ENCODE measurements at regions not wholly inside any gene's neighbourhood (a gene's known extent, or its start where the extent isn't known, plus 50 kb on each side); places are given as distances from the start of the nearest gene placed in this dataset.

- peak overlapping the region; percentile 13 to 35; a peak in 3 of 4 replicates for H3K4me2 ChIP-seq (ENCODE audit: insufficient read depth in 1 of 2, low read depth in 2 of 2, low read length in 2 of 2)
- WGBS, 2 experiments (ENCODE audit: extremely low coverage in 1 of 2, insufficient coverage in 1 of 2, insufficient read length in 1 of 2, insufficient replicate concordance in 2 of 2, low coverage in 1 of 2, low lambda C conversion rate in 2 of 2, missing lambda C conversion rate in 1 of 2) = 79% methylated on average over 31 of the region's 35 CpGs; no CpG with 5 or more reads in 1 of the 2 experiments
- no peak for TF ChIP-seq KDM1A (IDR thresholded peaks at IDR 0.05; ENCODE audit: borderline replicate concordance, low read length)
- no peak for TF ChIP-seq POLR2AphosphoS5 (IDR thresholded peaks at IDR 0.05; ENCODE audit: low read depth, low read length)
These were observed 138.6 kb downstream of the DLL1 start for GRCh38 chr6:170152124-170152926.

More at GRCh38 chr6:170152124-170152926, 138.6 kb downstream of the DLL1 start:
- peak overlapping the region; percentile 75; the same call in 1 of the 2 replicates for H2BK5ac ChIP-seq (ENCODE audit: low read depth, low read length)
- H4K20me1 ChIP-seq (replicated peaks in 1 of 2; ENCODE audit: control insufficient read depth in 1 of 2, insufficient read depth in 2 of 2, low read length in 2 of 2) = no peaks in the 10 kb centered on the region
- H3K36me3 ChIP-seq (ENCODE audit: control insufficient read depth in 2 of 4, insufficient read depth in 4 of 4, low read length in 3 of 4) = no peaks in the 10 kb centered on the region
- H3K4me3 ChIP-seq (ENCODE audit: extremely low read depth in 1 of 4, insufficient read depth in 2 of 4, low read depth in 3 of 4, low read length in 4 of 4) = no peak overlapping the region
- H4K5ac ChIP-seq (ENCODE audit: insufficient read length, low read depth, low read length) = no peak overlapping the region
- ChIA-PET POLR2A (ENCODE audit: partially characterized antibody) (interaction anchor here (2.4 kb wide), 1 partner anchor 138 kb away, joined by 5 read pairs; the partner anchor contains the start of gene DLL1), CTCF (ENCODE audit: partially characterized antibody) (interaction anchor here (0.5 to 2.2 kb wide), 8 partner anchors 13 to 378 kb away, joined by 3 to 6 read pairs (median 4); no protein-coding TSS in a partner anchor)
- no peak overlapping the region; the same call in none of the 2 replicates for H4K8ac ChIP-seq (ENCODE audit: extremely low read depth, insufficient read depth, low read length)
- 0 out of 2 replicates have a peak overlapping the region, but pooled peaks have one; percentile 82 for H2AK5ac ChIP-seq (ENCODE audit: low read depth, low read length)
- H3K14ac ChIP-seq (ENCODE audit: insufficient read length) = no peak overlapping the region
- H3K9ac ChIP-seq (replicated peaks in 1 of 4; ENCODE audit: extremely low read depth in 1 of 4, low read depth in 3 of 4, low read length in 3 of 4) = no peak overlapping the region; a peak in 1 of 7 replicates
- peak overlapping the region; percentile 5 for H2BK120ac ChIP-seq (replicated peaks; ENCODE audit: low read depth, low read length)
- no peaks in the 10 kb centered on the region; a peak in 2 of 7 replicates for H3K27me3 ChIP-seq (replicated peaks in 1 of 4; ENCODE audit: control insufficient read depth in 3 of 4, extremely low read depth in 1 of 4, insufficient read depth in 3 of 4, low read length in 3 of 4)
- H3K79me1 ChIP-seq (ENCODE audit: low read depth, low read length) = no peaks in the 10 kb centered on the region
- H2AFZ ChIP-seq (ENCODE audit: low read length) = no peak overlapping the region
- no peaks in the 10 kb centered on the region for H3K9me3 ChIP-seq (ENCODE audit: insufficient read depth in 2 of 2, low read depth in 1 of 2, low read length in 1 of 2)
- H3K4me1 ChIP-seq (replicated peaks in 1 of 4; ENCODE audit: control insufficient read depth in 3 of 4, insufficient read depth in 4 of 4, low read length in 3 of 4) = peaks cover 0 to 25% (median 10%) of the 10 kb centered on the region in 4 experiments; a peak in 4 of 7 replicates
- no peak for FAIRE-seq
- H2BK12ac ChIP-seq (ENCODE audit: low read depth, low read length) = peak overlapping the region; percentile 94; the same call in 1 of the 2 replicates
- H2BK15ac ChIP-seq (ENCODE audit: low read length) = peak overlapping the region; percentile 95
- peak overlapping the region; percentile 55; the same call in 1 of the 2 replicates for H2BK20ac ChIP-seq (ENCODE audit: low read length)
- peak overlapping the region; percentile 24 for H3K18ac ChIP-seq (ENCODE audit: extremely low read depth, low read length)
- no peaks in the 10 kb centered on the region for H3K79me2 ChIP-seq (ENCODE audit: control insufficient read depth in 1 of 2, insufficient read depth in 2 of 2, low read length in 2 of 2)
- H3K4ac ChIP-seq (replicated peaks; ENCODE audit: insufficient read length, low read depth, low read length) = no peak overlapping the region
- no peak overlapping the region for H3K56ac ChIP-seq (replicated peaks; ENCODE audit: insufficient read length, low read depth, low read length)
- H3K23me2 ChIP-seq (ENCODE audit: low read depth, low read length) = no peaks in the 10 kb centered on the region
- DNase-seq (ENCODE audit: low read depth in 1 of 2, low spot score in 2 of 2) = peak in 1 of 2 experiments; percentile 62
- H3K27ac ChIP-seq (ENCODE audit: low read depth, low read length) = no peak overlapping the region
- no peak overlapping the region for H3K23ac ChIP-seq (ENCODE audit: insufficient read length)
- H4K91ac ChIP-seq (replicated peaks; ENCODE audit: insufficient read length, low read length) = peak overlapping the region; percentile 86

Data from H1 (cell line).